SK-N-SH treated with all-trans-retinoic acid at 6 μM for 48 hours (cell line): ENCODE measurements at regions not wholly inside any gene's neighbourhood (a gene's known extent, or its start where the extent isn't known, plus 50 kb on each side); places are given as distances from the start of the nearest gene placed in this dataset.
"Not testable (repeated sequence)": the region's sequence is repeated elsewhere in the genome, so short reads cannot be mapped to it uniquely, and the experiment has no call there.

Experiments
- BACH2 ChIP-seq: fragments of 250-450 bp; sonication (Bioruptor Pico); IDR thresholded peaks from 2 replicates; pipeline ENCODE4 v1.9.0; 2021; ENCODE audit warnings: mild to moderate bottlenecking, borderline replicate concordance
- ESRRG ChIP-seq: fragments of 250-450 bp; sonication (Bioruptor Pico); IDR thresholded peaks from 2 replicates; pipeline ENCODE4 v1.6.1; 2021; ENCODE audit warnings: mild to moderate bottlenecking
- ZFP30 ChIP-seq: fragments of 450-650 bp; formaldehyde crosslinking; IDR thresholded peaks from 2 replicates; pipeline ENCODE4 v1.5.0; 2022; ENCODE audit warnings: mild to moderate bottlenecking, moderate library complexity
- TF ChIP-seq, protein P1 (sequence below): fragments of 250-450 bp; sonication (Bioruptor Pico); IDR thresholded peaks from 2 replicates; pipeline ENCODE4 v1.5.1; 2020; ENCODE audit warnings: low read depth, mild to moderate bottlenecking, moderate library complexity

- not testable (repeated sequence) for TF ChIP-seq BACH2, ESRRG, ZFP30 (CRISPR knock-in tag)
- TF ChIP-seq, protein P1, sequence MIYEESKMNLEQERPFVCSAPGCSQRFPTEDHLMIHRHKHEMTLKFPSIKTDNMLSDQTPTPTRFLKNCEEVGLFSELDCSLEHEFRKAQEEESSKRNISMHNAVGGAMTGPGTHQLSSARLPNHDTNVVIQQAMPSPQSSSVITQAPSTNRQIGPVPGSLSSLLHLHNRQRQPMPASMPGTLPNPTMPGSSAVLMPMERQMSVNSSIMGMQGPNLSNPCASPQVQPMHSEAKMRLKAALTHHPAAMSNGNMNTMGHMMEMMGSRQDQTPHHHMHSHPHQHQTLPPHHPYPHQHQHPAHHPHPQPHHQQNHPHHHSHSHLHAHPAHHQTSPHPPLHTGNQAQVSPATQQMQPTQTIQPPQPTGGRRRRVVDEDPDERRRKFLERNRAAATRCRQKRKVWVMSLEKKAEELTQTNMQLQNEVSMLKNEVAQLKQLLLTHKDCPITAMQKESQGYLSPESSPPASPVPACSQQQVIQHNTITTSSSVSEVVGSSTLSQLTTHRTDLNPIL (CRISPR knock-in tag) = not testable (repeated sequence)
These were observed 123.1 kb downstream of the POTEG start for GRCh38 chr14:19311023-19311422.
